IMR-90 (cell line): ENCODE measurements at regions not wholly inside any gene's neighbourhood (a gene's known extent, or its start where the extent isn't known, plus 50 kb on each side); places are given as distances from the start of the nearest gene placed in this dataset.

ENCODE experiments used
- ATAC-seq: fragments of 200-7000 bp; cut with Tn5 transposase; 2 replicates; pipeline ENCODE4 v1.9.1; 2020; ENCODE audit warnings: low read depth, mild to moderate bottlenecking, moderate library complexity
- BruUV-seq: library from RNA; stranded (reverse); fragments of 400-500 nt; replicated peaks from 2 replicates; lab custom pipeline; 2021; lab: Mats Ljungman, UMichigan
- CTCF ChIA-PET: fragments of 300-600 bp; formaldehyde crosslinking; extraction: SDS; loops from one replicate; lab custom pipeline; 2021; ENCODE audit warnings: antibody characterized with exemption; lab: Yijun Ruan, JAX
- POLR2A ChIA-PET: fragments of 300-600 bp; sonication (Branson Sonifier 250); formaldehyde crosslinking; loops from one replicate; lab custom pipeline; 2022; ENCODE audit warnings: antibody characterized with exemption; ENCODE audit not compliant: unreplicated experiment; lab: Charles Lee
- DNase-seq: peaks from one replicate; pipeline ENCODE4 v3.0.0; 2013
- H2AFZ ChIP-seq: replicated peaks from 2 replicates; pipeline ENCODE3; 2013; ENCODE audit warnings: low read length, mild to moderate bottlenecking; ENCODE audit not compliant: poor library complexity
- H2AK5ac ChIP-seq: 2 replicates; pipeline ENCODE4 v1.6.1; 2013; ENCODE audit warnings: low read depth, low read length, inconsistent platforms
- H2AK9ac ChIP-seq: replicated peaks from 2 replicates; pipeline ENCODE3; 2013; ENCODE audit warnings: mild to moderate bottlenecking, low read depth, low read length, moderate library complexity; ENCODE audit not compliant: poor library complexity
- H2BK120ac ChIP-seq: 2 replicates; pipeline ENCODE4 v1.6.1; 2013; ENCODE audit warnings: low read depth, low read length, inconsistent platforms
- H2BK15ac ChIP-seq: 3 replicates; pipeline ENCODE4 v1.6.1; 2013; ENCODE audit warnings: low read depth, low read length, inconsistent platforms
- H2BK20ac ChIP-seq: 2 replicates; pipeline ENCODE4 v1.6.1; 2013; ENCODE audit warnings: low read depth, mild to moderate bottlenecking, inconsistent platforms, low read length, moderate library complexity
- H2BK5ac ChIP-seq: 2 replicates; pipeline ENCODE4 v1.6.1; 2013; ENCODE audit warnings: mild to moderate bottlenecking, low read depth, low read length, inconsistent platforms; ENCODE audit not compliant: poor library complexity, severe bottlenecking
- H3K14ac ChIP-seq: replicated peaks from 2 replicates; pipeline ENCODE4 v1.6.1; 2013; ENCODE audit warnings: low read depth, low read length, inconsistent platforms
- H3K18ac ChIP-seq: 2 replicates; pipeline ENCODE4 v1.6.1; 2013; ENCODE audit warnings: low read depth, low read length, control low read depth
- H3K23ac ChIP-seq: 2 replicates; pipeline ENCODE4 v1.6.1; 2013; ENCODE audit warnings: low read depth, low read length, inconsistent platforms
- H3K27ac ChIP-seq: 2 replicates; pipeline ENCODE4 v1.5.1; 2013; ENCODE audit warnings: mild to moderate bottlenecking, control low read depth, low read length; ENCODE audit not compliant: insufficient read depth
- H3K27me3 ChIP-seq: 2 replicates; pipeline ENCODE4 v1.6.1; 2013; ENCODE audit warnings: low read length; ENCODE audit not compliant: control insufficient read depth, insufficient read depth
- H3K36me3 ChIP-seq: 2 replicates; pipeline ENCODE4 v1.6.1; 2013; ENCODE audit warnings: low read length, mixed read lengths; ENCODE audit not compliant: control insufficient read depth, insufficient read depth
- H3K4ac ChIP-seq: 2 replicates; pipeline ENCODE4 v1.6.1; 2013; ENCODE audit warnings: low read depth, low read length, inconsistent platforms
- H3K4me1 ChIP-seq: 2 replicates; pipeline ENCODE4 v1.6.1; 2013; ENCODE audit warnings: low read length, mixed read lengths; ENCODE audit not compliant: control insufficient read depth, insufficient read depth
- H3K4me2 ChIP-seq: 2 replicates; pipeline ENCODE4 v1.6.1; 2013; ENCODE audit warnings: low read depth, mild to moderate bottlenecking, control low read depth, low read length, moderate library complexity
- H3K4me3 ChIP-seq: 2 replicates; pipeline ENCODE4 v1.5.1; 2013; ENCODE audit warnings: low read depth, mild to moderate bottlenecking, control low read depth, low read length, moderate library complexity; ENCODE audit not compliant: insufficient read depth
- H3K56ac ChIP-seq: 2 replicates; pipeline ENCODE4 v1.6.1; 2013; ENCODE audit warnings: low read length, inconsistent platforms; ENCODE audit not compliant: insufficient read depth; ENCODE audit errors: extremely low read depth
- H3K79me1 ChIP-seq, 2 experiments: 2 replicates each; pipeline ENCODE4 v1.6.1; 2013; ENCODE audit warnings: low read length in 2 of 2, inconsistent platforms in 1 of 2, low read depth in 1 of 2
- H3K9ac ChIP-seq: 2 replicates; pipeline ENCODE4 v1.6.1; 2013; ENCODE audit warnings: low read depth, low read length, control low read depth
- H3K9me1 ChIP-seq: 2 replicates; pipeline ENCODE4 v1.6.1; 2013; ENCODE audit warnings: low read length, inconsistent platforms; ENCODE audit not compliant: insufficient read depth
- H3K9me3 ChIP-seq: 2 replicates; pipeline ENCODE4 v1.6.1; 2013; ENCODE audit warnings: low read length; ENCODE audit not compliant: control insufficient read depth, insufficient read depth
- H4K20me1 ChIP-seq: 2 replicates; pipeline ENCODE4 v1.6.1; 2013; ENCODE audit warnings: low read length, inconsistent platforms; ENCODE audit not compliant: insufficient read depth
- H4K5ac ChIP-seq: 2 replicates; pipeline ENCODE4 v1.6.1; 2013; ENCODE audit warnings: mild to moderate bottlenecking, low read depth, low read length, control low read depth
- H4K8ac ChIP-seq, 2 experiments: 2 replicates each; pipeline ENCODE4 v1.6.1; 2013; ENCODE audit warnings: low read depth in 2 of 2, low read length in 2 of 2, control low read depth in 1 of 2, inconsistent platforms in 1 of 2
- H4K91ac ChIP-seq: 2 replicates; pipeline ENCODE4 v1.6.1; 2013; ENCODE audit warnings: low read depth, low read length, inconsistent platforms; ENCODE audit not compliant: insufficient read depth
- BHLHE40 ChIP-seq: fragments of 150-350 bp; IDR thresholded peaks from 2 replicates; pipeline ENCODE4 v1.6.1; 2016; ENCODE audit warnings: mild to moderate bottlenecking, low read depth, low read length
- CEBPB ChIP-seq: IDR thresholded peaks from 2 replicates; pipeline ENCODE4 v1.6.1; 2012; ENCODE audit warnings: low read depth, low read length, improper control_type of control experiment
- CHD1 ChIP-seq: IDR thresholded peaks from 2 replicates; pipeline ENCODE4 v1.6.1; 2012; ENCODE audit warnings: low read depth, low read length, improper control_type of control experiment
- FOS ChIP-seq: fragments of 150-350 bp; IDR thresholded peaks from 2 replicates; pipeline ENCODE4 v1.6.1; 2016; ENCODE audit warnings: low read depth, low read length
- MAZ ChIP-seq: IDR thresholded peaks from 2 replicates; pipeline ENCODE4 v1.6.1; 2012; ENCODE audit warnings: low read depth, mild to moderate bottlenecking, low read length, improper control_type of control experiment, moderate library complexity, borderline replicate concordance
- MXI1 ChIP-seq: IDR thresholded peaks from 2 replicates; pipeline ENCODE4 v1.6.1; 2012; ENCODE audit warnings: low read depth, mild to moderate bottlenecking, low read length, moderate library complexity, borderline replicate concordance
- NFE2L2 ChIP-seq: fragments of 150-350 bp; IDR thresholded peaks from 2 replicates; pipeline ENCODE4 v1.6.1; 2016; ENCODE audit warnings: low read depth, mild to moderate bottlenecking, low read length
- POLR2A ChIP-seq: IDR thresholded peaks from 2 replicates; pipeline ENCODE4 v1.6.1; 2012; ENCODE audit warnings: mild to moderate bottlenecking, low read depth, low read length
- RAD21 ChIP-seq: IDR thresholded peaks from 2 replicates; pipeline ENCODE4 v1.6.1; 2012; ENCODE audit warnings: low read length, improper control_type of control experiment
- RCOR1 ChIP-seq: IDR thresholded peaks from 2 replicates; pipeline ENCODE4 v1.6.1; 2012; ENCODE audit warnings: mild to moderate bottlenecking, low read length, improper control_type of control experiment; ENCODE audit not compliant: insufficient replicate concordance
- RFX5 ChIP-seq: IDR thresholded peaks from 2 replicates; pipeline ENCODE4 v1.8.0; 2012; ENCODE audit warnings: low read depth, mild to moderate bottlenecking, low read length, moderate library complexity
- SMC3 ChIP-seq: fragments of 150-350 bp; IDR thresholded peaks from 2 replicates; pipeline ENCODE4 v1.6.1; 2016; ENCODE audit warnings: low read depth, mild to moderate bottlenecking, antibody characterized with exemption, low read length, moderate library complexity
- WGBS, 2 experiments: methylation state at CpG; one replicate each; pipeline versions ENCODE4 v1.1.5 to v1.1.7; 2013; ENCODE audit warnings: missing lambda C conversion rate in 2 of 2; ENCODE audit not compliant: insufficient read length in 1 of 2; ENCODE audit errors: extremely low coverage in 2 of 2; 5-methylcytosine and 5-hydroxymethylcytosine counted together
- dilution Hi-C: fragments of 300-500 bp; cut with HindIII; formaldehyde crosslinking; loops from one replicate; pipeline ENCODE4 v1.14.3; 2018; ENCODE audit warnings: low sequenced_read_pairs; ENCODE audit not compliant: unreplicated experiment
- in situ Hi-C: fragments of 300-500 bp; cut with MboI; formaldehyde crosslinking; loops from 3 replicates; pipeline ENCODE4 v1.14.3; 2019; ENCODE audit warnings: low sequenced_read_pairs, inconsistent platforms, mixed read lengths
- intact Hi-C: fragments of 100-400 bp; cut with micrococcal nuclease; formaldehyde crosslinking; loops from 2 replicates; pipeline ENCODE4 v1.10.0; 2022
- TF ChIP-seq, protein P1 (sequence below): fragments of 150-350 bp; IDR thresholded peaks from 2 replicates; pipeline ENCODE4 v1.6.1; 2016; ENCODE audit warnings: low read depth, mild to moderate bottlenecking, low read length, moderate library complexity, borderline replicate concordance
- TF ChIP-seq, protein P2 (sequence below): fragments of 150-350 bp; IDR thresholded peaks from 2 replicates; pipeline ENCODE4 v1.6.1; 2017; ENCODE audit warnings: mild to moderate bottlenecking, antibody characterized with exemption, low read length, low read depth
- TF ChIP-seq, protein P3 (sequence below): conservative IDR thresholded peaks from 2 replicates; pipeline ENCODE4 v1.5.1; 2012; ENCODE audit warnings: mild to moderate bottlenecking, low read depth, low read length, improper control_type of control experiment

DNA sequence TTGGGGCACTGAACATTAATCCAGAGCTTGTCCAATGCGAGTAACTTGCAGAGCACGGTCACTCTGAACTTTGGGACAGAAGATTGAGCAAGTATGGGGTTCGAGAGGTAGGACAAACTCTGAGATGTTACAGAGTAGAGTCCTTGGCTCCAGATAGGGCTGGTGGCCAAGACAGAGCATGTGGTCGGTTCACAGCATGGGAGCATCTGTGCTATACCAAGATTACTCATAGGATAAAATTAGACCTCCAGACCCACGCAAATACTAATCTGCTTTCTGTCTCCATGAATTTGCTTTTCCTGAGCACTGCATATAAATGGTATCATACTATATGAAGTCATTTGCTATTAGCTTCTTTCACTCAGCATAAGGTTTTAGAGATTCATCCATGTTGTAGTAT lies 93.4 kb upstream of the TBX5 start:
- POLR2A ChIA-PET, result no interaction called here
- no peak overlapping the region for H3K4me2 ChIP-seq
- H3K27ac ChIP-seq, result no peak overlapping the region
- H2BK15ac ChIP-seq, result no peak overlapping the region
- no peak overlapping the region for H4K8ac ChIP-seq
- no peak overlapping the region for H3K23ac ChIP-seq
- H3K79me1 ChIP-seq, result no peaks in the 10 kb centered on the region
- BruUV-seq, result no TSS peak
- intact Hi-C loops (no loop called here), in situ Hi-C loops (no loop called here), dilution Hi-C loops (no loop called here)
- H3K27me3 ChIP-seq, result peaks cover 8% of the 10 kb centered on the region
- H3K9me3 ChIP-seq, result no peaks in the 10 kb centered on the region
- no peak overlapping the region for H3K18ac ChIP-seq
- H3K4ac ChIP-seq, result 0 out of 2 replicates have a peak overlapping the region, but pooled peaks have one; percentile 15
- H2BK20ac ChIP-seq, result no peak overlapping the region
- TF ChIP-seq POLR2A (no peak), BHLHE40 (no peak), MXI1 (no peak), MAZ (no peak), NFE2L2 (no peak), CHD1 (no peak), RAD21 (no peak), RFX5 (no peak), RCOR1 (no peak), FOS (no peak), CEBPB (no peak), SMC3 (no peak)
- TF ChIP-seq, protein P1, sequence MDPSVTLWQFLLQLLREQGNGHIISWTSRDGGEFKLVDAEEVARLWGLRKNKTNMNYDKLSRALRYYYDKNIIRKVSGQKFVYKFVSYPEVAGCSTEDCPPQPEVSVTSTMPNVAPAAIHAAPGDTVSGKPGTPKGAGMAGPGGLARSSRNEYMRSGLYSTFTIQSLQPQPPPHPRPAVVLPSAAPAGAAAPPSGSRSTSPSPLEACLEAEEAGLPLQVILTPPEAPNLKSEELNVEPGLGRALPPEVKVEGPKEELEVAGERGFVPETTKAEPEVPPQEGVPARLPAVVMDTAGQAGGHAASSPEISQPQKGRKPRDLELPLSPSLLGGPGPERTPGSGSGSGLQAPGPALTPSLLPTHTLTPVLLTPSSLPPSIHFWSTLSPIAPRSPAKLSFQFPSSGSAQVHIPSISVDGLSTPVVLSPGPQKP, result no peak
- TF ChIP-seq, protein P2, sequence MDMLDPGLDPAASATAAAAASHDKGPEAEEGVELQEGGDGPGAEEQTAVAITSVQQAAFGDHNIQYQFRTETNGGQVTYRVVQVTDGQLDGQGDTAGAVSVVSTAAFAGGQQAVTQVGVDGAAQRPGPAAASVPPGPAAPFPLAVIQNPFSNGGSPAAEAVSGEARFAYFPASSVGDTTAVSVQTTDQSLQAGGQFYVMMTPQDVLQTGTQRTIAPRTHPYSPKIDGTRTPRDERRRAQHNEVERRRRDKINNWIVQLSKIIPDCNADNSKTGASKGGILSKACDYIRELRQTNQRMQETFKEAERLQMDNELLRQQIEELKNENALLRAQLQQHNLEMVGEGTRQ, result no peak; the same call in 1 of the 2 replicates
- TF ChIP-seq, protein P3, sequence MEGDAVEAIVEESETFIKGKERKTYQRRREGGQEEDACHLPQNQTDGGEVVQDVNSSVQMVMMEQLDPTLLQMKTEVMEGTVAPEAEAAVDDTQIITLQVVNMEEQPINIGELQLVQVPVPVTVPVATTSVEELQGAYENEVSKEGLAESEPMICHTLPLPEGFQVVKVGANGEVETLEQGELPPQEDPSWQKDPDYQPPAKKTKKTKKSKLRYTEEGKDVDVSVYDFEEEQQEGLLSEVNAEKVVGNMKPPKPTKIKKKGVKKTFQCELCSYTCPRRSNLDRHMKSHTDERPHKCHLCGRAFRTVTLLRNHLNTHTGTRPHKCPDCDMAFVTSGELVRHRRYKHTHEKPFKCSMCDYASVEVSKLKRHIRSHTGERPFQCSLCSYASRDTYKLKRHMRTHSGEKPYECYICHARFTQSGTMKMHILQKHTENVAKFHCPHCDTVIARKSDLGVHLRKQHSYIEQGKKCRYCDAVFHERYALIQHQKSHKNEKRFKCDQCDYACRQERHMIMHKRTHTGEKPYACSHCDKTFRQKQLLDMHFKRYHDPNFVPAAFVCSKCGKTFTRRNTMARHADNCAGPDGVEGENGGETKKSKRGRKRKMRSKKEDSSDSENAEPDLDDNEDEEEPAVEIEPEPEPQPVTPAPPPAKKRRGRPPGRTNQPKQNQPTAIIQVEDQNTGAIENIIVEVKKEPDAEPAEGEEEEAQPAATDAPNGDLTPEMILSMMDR, result no peak
- DNase-seq (peak; percentile 74), ATAC-seq (no peak)
- no peak overlapping the region for H2AK9ac ChIP-seq
- no peak overlapping the region for H2AK5ac ChIP-seq
- CTCF ChIA-PET, result interaction anchor here (0.6 to 2.2 kb wide), 3 partner anchors 9 to 273 kb away, joined by 4 to 7 read pairs (median 4); no protein-coding TSS in a partner anchor
- 83% methylated on average over 2 of the region's 5 CpGs; no CpG with 5 or more reads in 1 of the 2 experiments for WGBS, 2 experiments
- H3K9me1 ChIP-seq, result no peaks in the 10 kb centered on the region
- H3K36me3 ChIP-seq, result no peaks in the 10 kb centered on the region
- no peak overlapping the region for H4K5ac ChIP-seq
- H2AFZ ChIP-seq, result no peak overlapping the region
- no peak overlapping the region for H2BK5ac ChIP-seq
- H2BK120ac ChIP-seq, result no peak overlapping the region
- H3K14ac ChIP-seq, result no peak overlapping the region
- no peaks in the 10 kb centered on the region for H4K20me1 ChIP-seq
- H3K56ac ChIP-seq, result no peak overlapping the region
- H3K4me3 ChIP-seq, result no peak overlapping the region
- no peak overlapping the region for H4K91ac ChIP-seq
- H3K9ac ChIP-seq, result no peak overlapping the region
- H3K4me1 ChIP-seq, result peaks cover 6% of the 10 kb centered on the region
